ENCODE measurements at regions not wholly inside any gene's neighbourhood (a gene's known extent, or its start where the extent isn't known, plus 50 kb on each side); places are given as distances from the start of the nearest gene placed in this dataset.

GRCh38 chr12:118611295-118611694 lies 234.9 kb downstream of the SUDS3 start:
- Histone ChIP-seq H3K9me3 (ENCODE audit: low read length) (no peaks in the 10 kb centered on the region), H3K27me3 (ENCODE audit: insufficient read depth, low read depth, low read length) (no peaks in the 10 kb centered on the region), H3F3A (ENCODE audit: insufficient read depth, low read length, poor library complexity, severe bottlenecking) (no peaks in the 10 kb centered on the region), H2AFZ (ENCODE audit: low read depth, low read length) (no peak overlapping the region), H3K4me3 (ENCODE audit: low read length) (no peak overlapping the region), H3K4me2 (ENCODE audit: low read length) (no peak overlapping the region), H3K9ac (ENCODE audit: low read length) (no peak overlapping the region), H3K79me2 (replicated peaks; ENCODE audit: insufficient read depth, low read length) (no peaks in the 10 kb centered on the region), H3K36me3 (ENCODE audit: insufficient read depth, low read length) (no peaks in the 10 kb centered on the region), H3K27ac (ENCODE audit: low read length) (no peak overlapping the region), H3K9me2 (ENCODE audit: insufficient read depth, low read length) (no peaks in the 10 kb centered on the region), H4K20me1 (ENCODE audit: insufficient read depth) (no peaks in the 10 kb centered on the region)
- TF ChIP-seq MXI1 (conservative IDR thresholded peaks at IDR 0.05; ENCODE audit: poor library complexity, severe bottlenecking) (no peak), POLR2AphosphoS5 (IDR thresholded peaks at IDR 0.05) (no peak), EP300 (conservative IDR thresholded peaks at IDR 0.05; ENCODE audit: poor library complexity, severe bottlenecking) (no peak), TAF1 (IDR thresholded peaks at IDR 0.05; ENCODE audit: low read depth) (no peak), SMC3 (conservative IDR thresholded peaks at IDR 0.05; ENCODE audit: poor library complexity) (no peak), EZH2 (IDR thresholded peaks at IDR 0.05; ENCODE audit: borderline replicate concordance, insufficient read depth, low read length, poor library complexity, severe bottlenecking) (no peak), RAD21 (conservative IDR thresholded peaks at IDR 0.05) (no peak)
- TF ChIP-seq, protein P1, sequence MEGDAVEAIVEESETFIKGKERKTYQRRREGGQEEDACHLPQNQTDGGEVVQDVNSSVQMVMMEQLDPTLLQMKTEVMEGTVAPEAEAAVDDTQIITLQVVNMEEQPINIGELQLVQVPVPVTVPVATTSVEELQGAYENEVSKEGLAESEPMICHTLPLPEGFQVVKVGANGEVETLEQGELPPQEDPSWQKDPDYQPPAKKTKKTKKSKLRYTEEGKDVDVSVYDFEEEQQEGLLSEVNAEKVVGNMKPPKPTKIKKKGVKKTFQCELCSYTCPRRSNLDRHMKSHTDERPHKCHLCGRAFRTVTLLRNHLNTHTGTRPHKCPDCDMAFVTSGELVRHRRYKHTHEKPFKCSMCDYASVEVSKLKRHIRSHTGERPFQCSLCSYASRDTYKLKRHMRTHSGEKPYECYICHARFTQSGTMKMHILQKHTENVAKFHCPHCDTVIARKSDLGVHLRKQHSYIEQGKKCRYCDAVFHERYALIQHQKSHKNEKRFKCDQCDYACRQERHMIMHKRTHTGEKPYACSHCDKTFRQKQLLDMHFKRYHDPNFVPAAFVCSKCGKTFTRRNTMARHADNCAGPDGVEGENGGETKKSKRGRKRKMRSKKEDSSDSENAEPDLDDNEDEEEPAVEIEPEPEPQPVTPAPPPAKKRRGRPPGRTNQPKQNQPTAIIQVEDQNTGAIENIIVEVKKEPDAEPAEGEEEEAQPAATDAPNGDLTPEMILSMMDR (IDR thresholded peaks at IDR 0.05; ENCODE audit: poor library complexity, severe bottlenecking), result no peak
- TF ChIP-seq, protein P2, sequence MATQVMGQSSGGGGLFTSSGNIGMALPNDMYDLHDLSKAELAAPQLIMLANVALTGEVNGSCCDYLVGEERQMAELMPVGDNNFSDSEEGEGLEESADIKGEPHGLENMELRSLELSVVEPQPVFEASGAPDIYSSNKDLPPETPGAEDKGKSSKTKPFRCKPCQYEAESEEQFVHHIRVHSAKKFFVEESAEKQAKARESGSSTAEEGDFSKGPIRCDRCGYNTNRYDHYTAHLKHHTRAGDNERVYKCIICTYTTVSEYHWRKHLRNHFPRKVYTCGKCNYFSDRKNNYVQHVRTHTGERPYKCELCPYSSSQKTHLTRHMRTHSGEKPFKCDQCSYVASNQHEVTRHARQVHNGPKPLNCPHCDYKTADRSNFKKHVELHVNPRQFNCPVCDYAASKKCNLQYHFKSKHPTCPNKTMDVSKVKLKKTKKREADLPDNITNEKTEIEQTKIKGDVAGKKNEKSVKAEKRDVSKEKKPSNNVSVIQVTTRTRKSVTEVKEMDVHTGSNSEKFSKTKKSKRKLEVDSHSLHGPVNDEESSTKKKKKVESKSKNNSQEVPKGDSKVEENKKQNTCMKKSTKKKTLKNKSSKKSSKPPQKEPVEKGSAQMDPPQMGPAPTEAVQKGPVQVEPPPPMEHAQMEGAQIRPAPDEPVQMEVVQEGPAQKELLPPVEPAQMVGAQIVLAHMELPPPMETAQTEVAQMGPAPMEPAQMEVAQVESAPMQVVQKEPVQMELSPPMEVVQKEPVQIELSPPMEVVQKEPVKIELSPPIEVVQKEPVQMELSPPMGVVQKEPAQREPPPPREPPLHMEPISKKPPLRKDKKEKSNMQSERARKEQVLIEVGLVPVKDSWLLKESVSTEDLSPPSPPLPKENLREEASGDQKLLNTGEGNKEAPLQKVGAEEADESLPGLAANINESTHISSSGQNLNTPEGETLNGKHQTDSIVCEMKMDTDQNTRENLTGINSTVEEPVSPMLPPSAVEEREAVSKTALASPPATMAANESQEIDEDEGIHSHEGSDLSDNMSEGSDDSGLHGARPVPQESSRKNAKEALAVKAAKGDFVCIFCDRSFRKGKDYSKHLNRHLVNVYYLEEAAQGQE (IDR thresholded peaks at IDR 0.05; ENCODE audit: borderline replicate concordance), result no peak

DNA sequence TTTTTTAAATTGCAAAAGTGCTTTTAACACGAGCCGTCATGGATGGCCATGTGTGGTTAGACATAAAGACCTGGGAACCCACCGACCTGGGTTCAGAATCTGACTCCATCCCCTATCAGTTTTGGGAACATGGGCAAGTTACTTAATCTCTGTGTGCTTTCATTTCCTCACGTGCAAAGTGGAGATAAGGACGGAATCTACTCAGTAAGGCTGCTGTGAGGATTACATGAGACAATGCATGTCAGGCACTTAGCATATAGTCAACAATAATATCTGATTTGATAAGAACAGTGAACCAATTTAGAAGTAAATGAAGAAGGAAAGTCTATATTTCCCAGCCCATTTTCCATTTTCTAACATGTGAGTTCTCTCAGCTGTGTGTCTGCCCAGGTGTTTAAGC lies 235.4 kb downstream of the SUDS3 start:
- no peak overlapping the region for H3K4me2 ChIP-seq (ENCODE audit: low read length)
- no peaks in the 10 kb centered on the region for H3F3A ChIP-seq (ENCODE audit: insufficient read depth, low read length, poor library complexity, severe bottlenecking)
- H3K9me3 ChIP-seq (ENCODE audit: low read length), result no peaks in the 10 kb centered on the region
- no peak overlapping the region for H3K4me3 ChIP-seq (ENCODE audit: low read length)
- no peak overlapping the region for H2AFZ ChIP-seq (ENCODE audit: low read depth, low read length)
- no peaks in the 10 kb centered on the region for H3K9me2 ChIP-seq (ENCODE audit: insufficient read depth, low read length)
- H3K36me3 ChIP-seq (ENCODE audit: insufficient read depth, low read length), result no peaks in the 10 kb centered on the region
- no peak overlapping the region for H3K9ac ChIP-seq (ENCODE audit: low read length)
- H3K79me2 ChIP-seq (replicated peaks; ENCODE audit: insufficient read depth, low read length), result no peaks in the 10 kb centered on the region
- H4K20me1 ChIP-seq (ENCODE audit: insufficient read depth), result no peaks in the 10 kb centered on the region
- TF ChIP-seq EZH2 (IDR thresholded peaks at IDR 0.05; ENCODE audit: borderline replicate concordance, insufficient read depth, low read length, poor library complexity, severe bottlenecking), result no peak
- no peaks in the 10 kb centered on the region for H3K27me3 ChIP-seq (ENCODE audit: insufficient read depth, low read depth, low read length)
- H3K27ac ChIP-seq (ENCODE audit: low read length), result no peak overlapping the region
